HG02763 (cell line): ENCODE measurements at regions not wholly inside any gene's neighbourhood (a gene's known extent, or its start where the extent isn't known, plus 50 kb on each side); places are given as distances from the start of the nearest gene placed in this dataset.

Experiments used
- ATAC-seq: cut with Tn5 transposase; IDR thresholded peaks from one replicate; pipeline ENCODE4 v1.9.1; 2021; ENCODE audit warnings: mild to moderate bottlenecking, moderate library complexity; ENCODE audit not compliant: unreplicated experiment

GRCh38 chr7:155882596-155882995 is 70.3 kb upstream of the SHH start:
- no peak for ATAC-seq

- no peak for ATAC-seq
Measured at GRCh38 chr7:155881471-155882350, 69.4 kb upstream of the SHH start.

GRCh38 chr7:155880721-155881120 is 68.5 kb upstream of the SHH start:
- ATAC-seq, result no peak

- ATAC-seq, result no peak
Measured at GRCh38 chr7:155879592-155879991, 67.3 kb upstream of the SHH start.

- ATAC-seq, result no peak
Measured at GRCh38 chr7:155878674-155879073, 66.4 kb upstream of the SHH start.

GRCh38 chr7:155878250-155878649 is 66.0 kb upstream of the SHH start:
- ATAC-seq, result no peak

GRCh38 chr7:155877167-155877566 is 64.9 kb upstream of the SHH start:
- no peak for ATAC-seq

- no peak for ATAC-seq
Measured at GRCh38 chr7:155874411-155874810, 62.1 kb upstream of the SHH start.

GRCh38 chr7:155874010-155874409 is 61.7 kb upstream of the SHH start:
- no peak for ATAC-seq

- ATAC-seq, result no peak
Measured at GRCh38 chr7:155872678-155873369, 60.6 kb upstream of the SHH start.

GRCh38 chr7:155871211-155871610 is 58.9 kb upstream of the SHH start:
- no peak for ATAC-seq

GRCh38 chr7:155870334-155871180 is 58.3 kb upstream of the SHH start:
- no peak for ATAC-seq

- ATAC-seq, result no peak
Measured at GRCh38 chr7:155869784-155870076, 57.5 kb upstream of the SHH start.

GRCh38 chr7:155868955-155869783 is 56.9 kb upstream of the SHH start:
- no peak for ATAC-seq

- ATAC-seq, result no peak
Measured at GRCh38 chr7:155867734-155868400, 55.6 kb upstream of the SHH start.

- no peak for ATAC-seq
Measured at GRCh38 chr7:155867280-155867679, 55.0 kb upstream of the SHH start.

GRCh38 chr7:155865830-155866525 is 53.7 kb upstream of the SHH start:
- ATAC-seq, result no peak

GRCh38 chr7:155864991-155865690 is 52.9 kb upstream of the SHH start:
- no peak for ATAC-seq
